ENCODE measurements at regions not wholly inside any gene's neighbourhood (a gene's known extent, or its start where the extent isn't known, plus 50 kb on each side); places are given as distances from the start of the nearest gene placed in this dataset.
"Not testable (repeated sequence)": the region's sequence is repeated elsewhere in the genome, so short reads cannot be mapped to it uniquely, and the experiment has no call there.

GRCh38 chr7:54398863-54399262, 143.3 kb upstream of the VSTM2A start:
- DNase-seq = no peak

GRCh38 chr7:54409917-54410316, 132.3 kb upstream of the VSTM2A start:
- no peak for DNase-seq

- DNase-seq = no peak
Measured at GRCh38 chr7:54416678-54417077, 125.5 kb upstream of the VSTM2A start.

- DNase-seq = no peak
Measured at GRCh38 chr7:54419209-54419608, 123.0 kb upstream of the VSTM2A start.

- no peak for DNase-seq
Measured at GRCh38 chr7:54426406-54426805, 115.8 kb upstream of the VSTM2A start.

- no peak for DNase-seq
Measured at GRCh38 chr7:54429111-54429510, 113.1 kb upstream of the VSTM2A start.

GRCh38 chr7:54439391-54439790, 102.8 kb upstream of the VSTM2A start:
- DNase-seq = no peak

- DNase-seq = not testable (repeated sequence)
Measured at GRCh38 chr7:54444046-54444686, 98.0 kb upstream of the VSTM2A start.

GRCh38 chr7:54453168-54453567, 89.0 kb upstream of the VSTM2A start:
- DNase-seq = not testable (repeated sequence)

- not testable (repeated sequence) for DNase-seq
Measured at GRCh38 chr7:54454700-54455099, 87.5 kb upstream of the VSTM2A start.

- DNase-seq = no peak
Measured at GRCh38 chr7:54465095-54465494, 77.1 kb upstream of the VSTM2A start.

GRCh38 chr7:54469740-54470139, 72.4 kb upstream of the VSTM2A start:
- no peak for DNase-seq

- DNase-seq = no peak
Measured at GRCh38 chr7:54476609-54477008, 65.6 kb upstream of the VSTM2A start.

- DNase-seq = no peak
Measured at GRCh38 chr7:54477083-54477482, 65.1 kb upstream of the VSTM2A start.

- no peak for DNase-seq
Measured at GRCh38 chr7:54483523-54483922, 58.7 kb upstream of the VSTM2A start.

- no peak for DNase-seq
Measured at GRCh38 chr7:54485044-54485443, 57.1 kb upstream of the VSTM2A start.

All from T-helper 2 cell (primary cell).